IPS-20b (cell line): ENCODE measurements at regions not wholly inside any gene's neighbourhood (a gene's known extent, or its start where the extent isn't known, plus 50 kb on each side); places are given as distances from the start of the nearest gene placed in this dataset.

Experiments used
- H3K27ac ChIP-seq: one replicate; pipeline ENCODE4 v1.5.1; 2013; ENCODE audit warnings: low read length
- H3K27me3 ChIP-seq: 2 replicates; pipeline ENCODE4 v1.6.1; 2013; ENCODE audit warnings: mild to moderate bottlenecking, low read length, inconsistent platforms; ENCODE audit not compliant: insufficient read depth
- H3K36me3 ChIP-seq: 2 replicates; pipeline ENCODE4 v1.6.1; 2013; ENCODE audit warnings: low read depth, mild to moderate bottlenecking, inconsistent platforms, low read length, moderate library complexity; ENCODE audit not compliant: insufficient read depth
- H3K4me1 ChIP-seq: 2 replicates; pipeline ENCODE4 v1.6.1; 2013; ENCODE audit warnings: mild to moderate bottlenecking, control low read depth, inconsistent platforms, low read length, moderate library complexity; ENCODE audit not compliant: insufficient read depth
- H3K4me3 ChIP-seq: 2 replicates; pipeline ENCODE4 v1.5.1; 2013; ENCODE audit warnings: mild to moderate bottlenecking, low read length, inconsistent platforms
- H3K9ac ChIP-seq: 2 replicates; pipeline ENCODE4 v1.6.1; 2013; ENCODE audit warnings: low read depth, mild to moderate bottlenecking, inconsistent platforms, low read length, moderate library complexity
- H3K9me3 ChIP-seq: 2 replicates; pipeline ENCODE4 v1.6.1; 2013; ENCODE audit warnings: mild to moderate bottlenecking, low read depth, low read length, inconsistent platforms; ENCODE audit not compliant: insufficient read depth

DNA sequence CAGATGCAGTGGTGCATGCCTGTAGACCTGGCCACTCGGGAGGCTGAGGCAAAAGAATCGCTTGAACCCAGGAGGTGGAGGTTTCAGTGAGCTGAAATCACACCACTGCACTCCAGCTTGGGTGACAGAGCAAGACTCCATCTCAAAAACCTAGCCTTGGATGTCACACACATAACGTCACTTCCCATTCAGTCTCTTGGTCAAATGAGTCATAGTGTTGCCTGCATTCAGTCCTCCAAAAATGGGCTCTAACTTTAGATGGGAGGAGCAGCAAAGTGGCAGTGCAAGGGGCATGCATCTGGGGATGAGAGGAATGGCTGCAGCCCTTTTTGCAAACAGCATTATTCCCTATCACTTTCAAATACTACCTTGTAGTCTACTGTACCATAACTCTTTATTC is 62.9 kb upstream of the AGBL1 start:
- no peaks in the 10 kb centered on the region for H3K27me3 ChIP-seq
- no peak overlapping the region for H3K4me3 ChIP-seq
- H3K4me1 ChIP-seq: no peaks in the 10 kb centered on the region
- H3K27ac ChIP-seq: no peak overlapping the region
- H3K9ac ChIP-seq: no peak overlapping the region
- no peaks in the 10 kb centered on the region for H3K36me3 ChIP-seq
- H3K9me3 ChIP-seq: no peaks in the 10 kb centered on the region

DNA sequence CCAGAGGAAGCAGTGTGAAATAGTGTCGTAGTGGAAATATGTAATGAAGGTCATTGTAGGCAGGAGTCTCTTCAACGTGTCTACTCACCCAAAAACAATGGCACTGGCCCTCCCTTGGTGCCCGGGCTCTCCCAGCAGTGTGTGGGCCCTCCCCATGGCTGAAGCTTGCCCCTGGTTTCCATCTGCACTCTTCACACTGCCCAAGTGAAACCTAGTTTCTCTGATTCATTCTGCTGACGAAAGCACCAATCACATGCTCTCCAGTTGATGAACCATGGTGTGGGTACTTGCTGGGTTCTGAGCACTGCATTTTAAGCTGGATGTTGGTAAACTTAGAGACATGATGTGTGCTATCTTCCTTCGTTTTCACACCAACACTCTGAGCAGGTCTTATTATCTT is 61.0 kb upstream of the AGBL1 start:
- no peaks in the 10 kb centered on the region for H3K4me1 ChIP-seq
- H3K27ac ChIP-seq: no peak overlapping the region
- no peaks in the 10 kb centered on the region for H3K27me3 ChIP-seq
- no peak overlapping the region for H3K9ac ChIP-seq
- no peak overlapping the region for H3K4me3 ChIP-seq
- no peaks in the 10 kb centered on the region for H3K36me3 ChIP-seq
- no peaks in the 10 kb centered on the region for H3K9me3 ChIP-seq

DNA sequence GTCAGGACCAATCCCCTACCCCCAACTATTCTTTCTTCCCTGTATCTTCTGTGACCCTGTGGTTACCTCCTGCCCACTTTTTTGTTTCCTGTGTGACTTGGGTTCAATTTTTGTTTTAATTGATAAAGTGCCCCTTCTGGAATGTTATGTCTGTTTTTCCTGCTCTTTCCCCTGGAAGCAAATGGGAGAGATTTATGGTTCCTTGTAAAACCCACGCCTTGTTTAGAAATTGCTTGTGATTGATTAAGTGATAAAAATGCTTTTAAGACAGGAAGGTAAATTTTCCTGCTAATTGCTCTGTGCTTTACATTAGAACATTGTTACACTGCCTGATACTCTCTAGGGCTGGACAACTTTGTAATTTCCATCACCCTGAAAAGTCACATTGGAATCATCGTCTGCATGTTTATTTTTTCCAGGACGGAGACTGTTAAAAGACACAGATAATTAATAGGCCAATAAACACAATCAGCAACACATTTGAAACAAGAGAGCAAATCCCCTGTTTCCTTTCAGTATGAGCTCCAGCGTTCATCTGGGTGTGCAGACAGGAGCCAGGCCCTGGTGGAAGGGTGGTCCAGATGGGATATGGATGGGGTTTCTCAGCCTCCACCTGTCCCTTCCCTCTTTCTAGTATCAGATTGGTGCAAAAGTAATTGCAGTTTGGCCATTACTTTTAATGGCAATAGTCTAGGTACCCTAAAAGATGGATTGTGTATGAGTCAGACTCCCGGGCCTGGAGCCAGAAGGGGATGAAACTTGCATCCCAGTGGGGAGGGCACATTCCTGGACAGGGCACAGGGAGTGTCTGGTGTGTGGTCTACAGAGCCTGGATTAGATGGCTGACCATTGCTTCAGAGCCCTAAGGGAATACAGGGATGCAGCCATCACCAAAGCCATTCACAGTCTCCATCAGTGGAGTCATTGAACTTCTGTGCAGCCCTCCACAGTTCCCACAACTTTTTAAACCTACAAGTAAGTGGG is 58.1 kb upstream of the AGBL1 start:
- no peaks in the 10 kb centered on the region for H3K27me3 ChIP-seq
- no peaks in the 10 kb centered on the region for H3K4me1 ChIP-seq
- H3K27ac ChIP-seq: no peak overlapping the region
- no peak overlapping the region for H3K9ac ChIP-seq
- no peak overlapping the region for H3K4me3 ChIP-seq
- H3K36me3 ChIP-seq: no peaks in the 10 kb centered on the region
- no peaks in the 10 kb centered on the region for H3K9me3 ChIP-seq

DNA sequence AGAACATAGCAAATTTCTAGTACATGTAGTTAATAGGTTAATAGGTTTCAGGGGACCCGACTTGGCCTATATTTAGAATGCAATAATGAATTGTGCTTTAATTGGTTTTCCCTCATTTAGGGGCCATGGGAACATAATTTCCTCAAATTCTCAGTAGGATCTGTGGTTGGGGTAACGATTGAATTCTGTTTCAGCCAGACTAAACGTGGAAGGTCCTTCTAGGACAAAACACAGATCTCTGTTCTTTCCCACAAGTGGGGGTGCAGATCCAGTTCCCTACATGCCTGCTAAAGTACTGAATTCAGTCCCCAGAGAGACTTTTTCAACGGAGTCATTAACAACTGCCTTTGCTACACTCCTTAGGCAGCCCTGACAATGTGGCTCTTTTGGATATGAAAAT is 50.7 kb upstream of the AGBL1 start:
- H3K27ac ChIP-seq: no peak overlapping the region
- H3K9me3 ChIP-seq: no peaks in the 10 kb centered on the region
- H3K9ac ChIP-seq: no peak overlapping the region
- H3K4me3 ChIP-seq: no peak overlapping the region
- H3K27me3 ChIP-seq: no peaks in the 10 kb centered on the region
- no peaks in the 10 kb centered on the region for H3K4me1 ChIP-seq
- no peaks in the 10 kb centered on the region for H3K36me3 ChIP-seq
